CD4-positive, alpha-beta T cell treated with Interferon alpha-2 for 1 hour (primary cell): ENCODE measurements at regions not wholly inside any gene's neighbourhood (a gene's known extent, or its start where the extent isn't known, plus 50 kb on each side); places are given as distances from the start of the nearest gene placed in this dataset.

ENCODE experiments used
- DNase-seq, 2 donors: peaks; one replicate each; pipeline ENCODE4 v3.0.0-alpha.2; 2020 to 2022

GRCh38 chr7:41633690-41634089 lies 69.2 kb downstream of the INHBA start:
- no peak for DNase-seq

GRCh38 chr7:41630741-41631140 lies 72.1 kb downstream of the INHBA start:
- DNase-seq = peak in 1 of 2 donors; percentile 36

GRCh38 chr7:41629711-41630111 lies 73.2 kb downstream of the INHBA start:
- DNase-seq = no peak

- no peak for DNase-seq
Observed at GRCh38 chr7:41628901-41629300, 74.0 kb downstream of the INHBA start.

- DNase-seq = no peak
Observed at GRCh38 chr7:41627645-41628298, 75.1 kb downstream of the INHBA start.

GRCh38 chr7:41624818-41625217 lies 78.1 kb downstream of the INHBA start:
- no peak for DNase-seq

GRCh38 chr7:41621953-41622831 lies 80.7 kb downstream of the INHBA start:
- no peak for DNase-seq

- DNase-seq = no peak
Observed at GRCh38 chr7:41617987-41618386, 84.9 kb downstream of the INHBA start.

- DNase-seq = no peak
Observed at GRCh38 chr7:41612798-41613197, 90.1 kb downstream of the INHBA start.

- no peak for DNase-seq
Observed at GRCh38 chr7:41612386-41612785, 90.5 kb downstream of the INHBA start.

- no peak for DNase-seq
Observed at GRCh38 chr7:41608447-41608846, 94.4 kb downstream of the INHBA start.

- no peak for DNase-seq
Observed at GRCh38 chr7:41603985-41604384, 98.9 kb downstream of the INHBA start.

- DNase-seq = no peak
Observed at GRCh38 chr7:41599760-41600159, 103.1 kb downstream of the INHBA start.

GRCh38 chr7:41592794-41593193 lies 110.1 kb downstream of the INHBA start:
- no peak for DNase-seq

- no peak for DNase-seq
Observed at GRCh38 chr7:41592236-41592635, 110.7 kb downstream of the INHBA start.

- DNase-seq = no peak
Observed at GRCh38 chr7:41590986-41591385, 111.9 kb downstream of the INHBA start.

- no peak for DNase-seq
Observed at GRCh38 chr7:41588341-41588740, 114.5 kb downstream of the INHBA start.

- DNase-seq = no peak
Observed at GRCh38 chr7:41586931-41587640, 115.8 kb downstream of the INHBA start.

GRCh38 chr7:41584746-41585145 lies 118.1 kb downstream of the INHBA start:
- peak in 1 of 2 donors; percentile 2 for DNase-seq

GRCh38 chr7:41582116-41582515 lies 120.8 kb downstream of the INHBA start:
- DNase-seq = no peak

GRCh38 chr7:41581041-41581440 lies 121.8 kb downstream of the INHBA start:
- DNase-seq = no peak

- no peak for DNase-seq
Observed at GRCh38 chr7:41579961-41580935, 122.6 kb downstream of the INHBA start.
